ENCODE measurements at regions not wholly inside any gene's neighbourhood (a gene's known extent, or its start where the extent isn't known, plus 50 kb on each side); places are given as distances from the start of the nearest gene placed in this dataset.

DNA sequence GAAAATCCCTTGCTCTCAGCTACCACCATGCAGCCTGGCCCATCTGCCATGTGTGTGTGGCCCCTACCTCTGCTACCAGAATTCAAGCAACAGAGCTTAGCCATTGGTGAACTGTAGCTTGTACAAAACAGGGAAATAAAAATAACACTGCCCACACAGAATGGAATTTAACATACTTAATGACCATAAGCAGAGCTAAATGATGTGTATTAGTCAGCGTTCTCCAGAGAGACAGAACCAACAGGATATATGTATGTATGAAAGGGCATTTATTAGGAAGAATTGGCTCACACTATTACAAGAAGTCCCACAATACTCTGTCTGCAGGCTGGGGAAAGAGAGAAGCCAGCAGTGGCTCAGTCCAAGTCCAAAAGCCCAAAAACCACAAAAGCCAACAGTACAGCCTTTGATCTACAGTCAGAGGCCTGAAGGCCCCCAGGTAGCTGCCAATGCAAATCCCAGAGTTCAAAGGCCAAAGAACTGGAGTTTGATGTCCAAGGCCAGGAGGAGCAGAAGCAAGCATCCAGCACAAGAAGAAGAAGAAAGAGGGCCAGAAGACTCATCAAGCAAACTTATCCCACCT, 318.8 kb downstream of the DNAH5 start:
- TF ChIP-seq, protein P1, sequence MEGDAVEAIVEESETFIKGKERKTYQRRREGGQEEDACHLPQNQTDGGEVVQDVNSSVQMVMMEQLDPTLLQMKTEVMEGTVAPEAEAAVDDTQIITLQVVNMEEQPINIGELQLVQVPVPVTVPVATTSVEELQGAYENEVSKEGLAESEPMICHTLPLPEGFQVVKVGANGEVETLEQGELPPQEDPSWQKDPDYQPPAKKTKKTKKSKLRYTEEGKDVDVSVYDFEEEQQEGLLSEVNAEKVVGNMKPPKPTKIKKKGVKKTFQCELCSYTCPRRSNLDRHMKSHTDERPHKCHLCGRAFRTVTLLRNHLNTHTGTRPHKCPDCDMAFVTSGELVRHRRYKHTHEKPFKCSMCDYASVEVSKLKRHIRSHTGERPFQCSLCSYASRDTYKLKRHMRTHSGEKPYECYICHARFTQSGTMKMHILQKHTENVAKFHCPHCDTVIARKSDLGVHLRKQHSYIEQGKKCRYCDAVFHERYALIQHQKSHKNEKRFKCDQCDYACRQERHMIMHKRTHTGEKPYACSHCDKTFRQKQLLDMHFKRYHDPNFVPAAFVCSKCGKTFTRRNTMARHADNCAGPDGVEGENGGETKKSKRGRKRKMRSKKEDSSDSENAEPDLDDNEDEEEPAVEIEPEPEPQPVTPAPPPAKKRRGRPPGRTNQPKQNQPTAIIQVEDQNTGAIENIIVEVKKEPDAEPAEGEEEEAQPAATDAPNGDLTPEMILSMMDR (IDR thresholded peaks at IDR 0.05; ENCODE audit: unreplicated experiment): no peak
- H3K27me3 Mint-ChIP-seq (ENCODE audit: insufficient read depth, unreplicated experiment): no peaks in the 10 kb centered on the region
- H3K27ac Mint-ChIP-seq (ENCODE audit: low read depth, unreplicated experiment): no peak overlapping the region
- no TSS peak for BruUV-seq (replicated peaks)
- CTCF ChIA-PET: no interaction called here
- intact Hi-C loops (cut with micrococcal nuclease): no loop called here
- POLR2A ChIA-PET: no interaction called here
- DNase-seq (ENCODE audit: unreplicated experiment): no peak
- no peaks in the 10 kb centered on the region for H3K36me3 Mint-ChIP-seq (ENCODE audit: insufficient read depth, unreplicated experiment)
- H3K9me3 Mint-ChIP-seq (ENCODE audit: unreplicated experiment): no peaks in the 10 kb centered on the region
- no peaks in the 10 kb centered on the region for H3K4me1 Mint-ChIP-seq (ENCODE audit: insufficient read depth, unreplicated experiment)
- H3K4me3 Mint-ChIP-seq (ENCODE audit: unreplicated experiment): no peak overlapping the region

DNA sequence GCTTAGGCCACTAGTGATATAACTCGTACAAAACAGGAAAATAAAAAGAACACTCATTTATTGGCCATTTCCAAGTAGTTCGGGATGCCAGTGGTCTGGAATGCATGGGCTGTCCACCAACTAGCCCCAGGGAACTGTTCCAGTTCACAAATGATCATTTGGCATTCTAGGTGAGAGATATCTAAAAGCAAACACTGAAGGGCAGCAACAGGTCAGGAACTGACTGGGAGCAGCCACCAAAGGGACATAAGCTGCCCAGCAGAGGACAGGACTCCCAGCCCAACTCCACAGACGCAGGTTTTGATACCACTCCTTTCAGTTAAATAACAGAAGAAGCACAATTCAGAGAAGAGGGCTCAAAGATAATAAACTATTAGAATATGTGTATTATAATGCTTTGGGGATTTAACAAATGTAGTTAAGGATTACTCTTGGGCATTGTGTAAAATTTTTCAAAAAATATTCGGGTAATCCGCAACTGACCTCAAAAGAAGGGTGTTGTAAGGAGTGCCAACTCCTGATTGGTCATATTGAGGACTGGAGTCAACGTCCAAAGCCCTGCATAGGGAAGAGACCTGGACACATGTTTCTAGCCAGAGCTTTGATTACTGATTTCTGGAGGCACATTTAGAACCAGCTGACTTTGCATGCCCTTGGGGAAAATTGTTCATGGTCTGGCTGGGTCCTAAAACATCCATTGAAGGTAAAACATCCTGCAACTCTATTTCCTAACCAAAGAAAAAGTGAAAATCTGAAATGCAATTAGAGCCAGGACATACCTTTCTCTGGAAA, 320.0 kb downstream of the DNAH5 start:
- H3K4me1 Mint-ChIP-seq (ENCODE audit: insufficient read depth, unreplicated experiment): no peaks in the 10 kb centered on the region

GRCh38 chr5:13613621-13614020, 330.9 kb downstream of the DNAH5 start:
- POLR2A ChIA-PET: no interaction called here

More for the DNA sequence above, 320.0 kb downstream of the DNAH5 start:
- Mint-ChIP-seq H3K27me3 (ENCODE audit: insufficient read depth, unreplicated experiment) (no peaks in the 10 kb centered on the region), H3K36me3 (ENCODE audit: insufficient read depth, unreplicated experiment) (no peaks in the 10 kb centered on the region), H3K27ac (ENCODE audit: low read depth, unreplicated experiment) (no peak overlapping the region), H3K9me3 (ENCODE audit: unreplicated experiment) (no peaks in the 10 kb centered on the region), H3K4me3 (ENCODE audit: unreplicated experiment) (no peak overlapping the region)
- TF ChIP-seq, protein P1 (IDR thresholded peaks at IDR 0.05; ENCODE audit: unreplicated experiment): no peak
- intact Hi-C loops (cut with micrococcal nuclease): no loop called here
- POLR2A ChIA-PET: interaction anchor here (0.6 kb wide), 1 partner anchor 1190 kb away, joined by 3 read pairs; no protein-coding TSS in a partner anchor
- CTCF ChIA-PET: interaction anchor here (0.6 kb wide), 1 partner anchor 12 kb away, joined by 3 read pairs; no protein-coding TSS in a partner anchor
- no peak for DNase-seq (ENCODE audit: unreplicated experiment)
- BruUV-seq (replicated peaks): no TSS peak

GRCh38 chr5:13611604-13612003, 332.9 kb downstream of the DNAH5 start:
- CTCF ChIA-PET: no interaction called here
- BruUV-seq (replicated peaks): no TSS peak
- no peaks in the 10 kb centered on the region for H3K36me3 Mint-ChIP-seq (ENCODE audit: insufficient read depth, unreplicated experiment)
- TF ChIP-seq, protein P1 (IDR thresholded peaks at IDR 0.05; ENCODE audit: unreplicated experiment): no peak
- peaks cover 14% of the 10 kb centered on the region for H3K9me3 Mint-ChIP-seq (ENCODE audit: unreplicated experiment)
- H3K4me3 Mint-ChIP-seq (ENCODE audit: unreplicated experiment): no peak overlapping the region
- intact Hi-C loops (cut with micrococcal nuclease): no loop called here
- no peak overlapping the region for H3K27ac Mint-ChIP-seq (ENCODE audit: low read depth, unreplicated experiment)
- DNase-seq (ENCODE audit: unreplicated experiment): no peak
- no peaks in the 10 kb centered on the region for H3K27me3 Mint-ChIP-seq (ENCODE audit: insufficient read depth, unreplicated experiment)
- POLR2A ChIA-PET: no interaction called here
- H3K4me1 Mint-ChIP-seq (ENCODE audit: insufficient read depth, unreplicated experiment): no peaks in the 10 kb centered on the region

More at GRCh38 chr5:13613621-13614020, 330.9 kb downstream of the DNAH5 start:
- Mint-ChIP-seq H3K36me3 (ENCODE audit: insufficient read depth, unreplicated experiment) (no peaks in the 10 kb centered on the region), H3K4me1 (ENCODE audit: insufficient read depth, unreplicated experiment) (no peaks in the 10 kb centered on the region), H3K27ac (ENCODE audit: low read depth, unreplicated experiment) (no peak overlapping the region), H3K9me3 (ENCODE audit: unreplicated experiment) (peaks cover 14% of the 10 kb centered on the region), H3K4me3 (ENCODE audit: unreplicated experiment) (no peak overlapping the region), H3K27me3 (ENCODE audit: insufficient read depth, unreplicated experiment) (no peaks in the 10 kb centered on the region)
- no peak for DNase-seq (ENCODE audit: unreplicated experiment)
- intact Hi-C loops (cut with micrococcal nuclease): no loop called here
- CTCF ChIA-PET: no interaction called here
- TF ChIP-seq, protein P1 (IDR thresholded peaks at IDR 0.05; ENCODE audit: unreplicated experiment): no peak
- no TSS peak for BruUV-seq (replicated peaks)

Measured in MCF 10A (cell line).